Activated CD4-positive, alpha-beta T cell treated with anti-CD3 and anti-CD28 coated beads, Interleukin-2, amount 50 U/mL, for 24 hours (primary cell): ENCODE measurements at regions not wholly inside any gene's neighbourhood (a gene's known extent, or its start where the extent isn't known, plus 50 kb on each side); places are given as distances from the start of the nearest gene placed in this dataset.
"Not testable (repeated sequence)": the region's sequence is repeated elsewhere in the genome, so short reads cannot be mapped to it uniquely, and the experiment has no call there.

Experiments
- DNase-seq, 2 donors: peaks; one replicate each; pipeline ENCODE4 v3.0.0-alpha.2; 2020; ENCODE audit warnings: low read depth in 1 of 2, low spot score in 1 of 2

DNA sequence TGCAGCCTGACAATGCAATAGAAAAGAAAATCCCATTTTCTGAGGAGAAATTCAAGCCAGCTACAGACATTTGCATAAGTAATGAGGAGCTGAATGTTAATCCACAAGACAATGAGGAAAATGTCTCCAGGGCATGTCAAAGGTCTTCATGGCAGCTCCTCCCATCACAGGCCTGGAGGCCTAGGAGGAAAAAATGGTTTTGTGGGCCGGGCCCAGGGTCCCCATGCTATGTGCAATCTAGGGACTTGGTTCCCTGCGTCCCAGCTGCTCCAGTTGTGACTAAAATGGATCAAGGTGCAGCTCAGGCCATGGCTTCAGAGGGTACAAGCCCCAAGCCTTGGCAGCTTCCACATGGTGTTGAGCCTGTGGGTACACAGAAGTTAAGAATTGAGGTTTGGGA is 132.5 kb upstream of the PARD3B start:
- DNase-seq: not testable (repeated sequence)

DNA sequence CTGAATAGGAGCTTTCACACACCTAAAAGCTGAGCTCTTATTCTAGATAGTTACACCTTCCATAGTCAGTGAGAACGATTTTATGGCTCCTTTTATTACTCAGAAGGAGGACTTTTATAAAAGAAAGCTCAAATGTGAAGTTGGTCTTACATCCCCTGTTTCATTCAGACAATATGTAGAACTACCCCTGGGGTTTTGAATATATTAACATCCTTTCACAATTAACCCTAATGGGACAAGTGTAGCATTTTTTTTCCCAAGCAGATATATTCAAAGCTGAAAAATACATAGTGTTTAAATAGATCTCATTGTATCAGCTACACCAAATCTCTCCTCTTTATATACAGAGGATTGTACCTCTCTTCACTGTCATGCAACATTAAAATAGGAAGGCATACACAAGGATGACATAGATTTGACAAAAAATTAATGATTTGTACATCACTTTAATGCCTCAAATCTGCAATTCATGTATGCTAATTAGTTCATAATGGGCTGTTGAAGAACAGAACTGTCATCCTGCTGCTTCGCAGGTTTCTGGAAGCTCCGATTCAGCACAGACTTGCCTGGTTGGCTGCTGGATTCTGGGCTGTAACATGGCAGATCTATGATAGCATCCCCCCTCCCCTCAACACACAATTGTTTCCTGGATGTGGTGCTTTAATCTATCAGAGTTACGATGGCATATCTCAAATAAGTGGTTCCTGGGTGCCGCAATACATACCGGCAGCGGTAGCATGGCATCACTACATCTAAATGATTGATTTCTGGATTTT is 129.7 kb upstream of the PARD3B start:
- no peak for DNase-seq

- no peak for DNase-seq
Observed at GRCh38 chr2:204416236-204416635, 129.0 kb upstream of the PARD3B start.

GRCh38 chr2:204425821-204426220 is 119.5 kb upstream of the PARD3B start:
- DNase-seq: no peak

DNA sequence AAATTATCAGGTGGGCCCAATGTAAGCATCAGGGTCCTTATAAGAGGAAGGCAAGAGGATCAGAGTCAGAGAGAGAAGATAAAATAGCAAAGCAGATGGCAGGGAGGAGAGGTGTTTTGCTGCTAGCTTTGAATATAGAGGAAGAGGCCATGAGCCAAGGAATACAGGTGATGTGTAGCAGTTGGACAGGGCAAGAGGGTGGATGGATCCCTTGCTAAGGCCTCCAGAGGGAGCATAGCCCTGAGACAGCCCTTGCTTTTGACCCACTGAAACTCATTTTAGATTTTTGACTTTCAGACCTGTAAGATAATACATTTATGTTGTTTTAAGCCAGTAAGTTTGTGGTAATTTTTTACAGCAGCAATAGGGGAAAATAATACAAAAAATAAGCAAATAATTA is 116.6 kb upstream of the PARD3B start:
- DNase-seq: no peak

GRCh38 chr2:204431529-204431928 is 113.7 kb upstream of the PARD3B start:
- DNase-seq: no peak

GRCh38 chr2:204432196-204432595 is 113.1 kb upstream of the PARD3B start:
- no peak for DNase-seq

- DNase-seq: no peak
Observed at GRCh38 chr2:204434660-204435462, 110.4 kb upstream of the PARD3B start.

DNA sequence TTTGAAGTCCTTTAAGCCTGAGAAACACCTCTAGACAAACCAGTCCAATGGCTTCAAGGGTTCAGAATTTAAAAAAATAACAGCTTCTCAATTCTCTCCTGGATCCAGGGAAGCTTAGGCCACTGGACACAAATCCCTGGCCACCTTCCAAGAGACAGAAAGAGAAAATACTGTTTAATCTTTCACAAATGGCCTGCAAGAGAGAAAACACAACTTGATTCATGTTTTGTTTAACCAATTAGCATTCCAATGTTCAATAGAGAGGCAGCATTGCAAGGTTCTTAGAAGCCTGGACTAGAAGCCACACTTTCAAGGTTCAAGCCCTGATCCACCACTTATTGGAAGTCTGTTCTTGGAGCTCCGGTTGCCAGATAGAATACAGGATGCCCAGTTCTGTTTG is 109.0 kb upstream of the PARD3B start:
- DNase-seq: no peak

DNA sequence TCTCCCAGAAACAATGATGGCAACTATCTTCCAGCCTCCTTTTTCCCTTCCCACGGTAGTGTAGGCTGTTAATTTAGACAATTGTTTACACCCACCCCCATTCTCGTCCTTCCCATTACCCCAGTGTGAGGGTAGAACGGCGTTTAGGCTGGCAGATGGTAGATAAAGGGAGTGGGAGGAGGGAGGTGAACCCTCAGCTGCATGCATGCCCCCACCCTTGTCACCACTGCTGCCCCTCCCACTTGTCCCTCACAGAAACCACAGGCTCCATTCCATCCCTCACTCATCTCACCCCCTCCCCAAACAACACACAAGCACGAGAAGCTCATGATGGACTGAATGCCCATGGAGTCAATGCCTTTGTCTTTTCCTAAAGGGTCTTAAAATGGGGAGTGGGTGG is 107.9 kb upstream of the PARD3B start:
- DNase-seq: no peak

DNA sequence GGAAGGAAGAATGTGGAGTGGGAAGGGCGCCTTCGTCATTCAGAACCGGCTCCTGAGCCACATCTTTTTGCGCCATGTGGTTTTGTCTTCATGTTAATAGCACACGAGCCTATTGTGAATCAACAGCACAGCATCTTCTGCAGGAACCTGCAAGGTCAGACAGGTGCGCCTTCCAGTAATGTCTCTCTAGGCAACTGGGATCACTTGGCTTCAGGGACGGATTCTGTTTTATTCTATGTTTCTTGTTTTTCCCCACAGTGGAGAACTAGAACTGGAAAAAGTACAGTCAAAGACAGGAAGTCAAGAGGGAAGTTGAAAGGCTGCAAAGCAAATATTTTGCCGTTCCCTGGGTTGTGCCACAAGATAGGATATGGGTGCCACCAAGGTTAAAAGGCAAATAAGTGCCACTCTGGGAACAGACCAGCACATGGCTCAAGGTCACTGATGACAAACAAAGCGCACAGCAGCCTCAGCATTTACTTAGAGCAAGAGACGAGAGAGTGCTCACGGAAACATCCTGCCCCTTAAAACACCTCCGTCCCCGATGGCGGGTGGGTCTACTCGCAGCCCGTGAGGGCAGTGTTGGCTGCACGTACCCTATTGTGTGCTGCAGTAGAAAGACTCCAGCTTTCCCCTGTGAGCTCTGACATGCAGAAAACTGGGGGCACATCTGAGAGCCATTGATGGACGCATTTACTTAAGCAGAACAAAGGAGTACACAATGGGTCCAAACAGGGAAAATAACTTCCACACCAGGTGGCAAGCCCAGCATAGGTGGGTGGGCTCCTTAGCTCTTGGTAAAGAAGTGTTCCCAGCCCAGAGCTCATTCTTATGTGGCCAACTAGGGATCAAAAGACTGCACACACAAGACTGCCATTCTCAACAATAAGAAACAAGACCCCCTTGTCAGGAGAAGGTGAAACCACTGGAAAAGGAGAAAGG is 107.2 kb upstream of the PARD3B start:
- DNase-seq: no peak

GRCh38 chr2:204441316-204441715 is 104.0 kb upstream of the PARD3B start:
- DNase-seq: no peak

GRCh38 chr2:204445149-204445548 is 100.1 kb upstream of the PARD3B start:
- DNase-seq: no peak

- DNase-seq: no peak
Observed at GRCh38 chr2:204447722-204448121, 97.6 kb upstream of the PARD3B start.

- no peak for DNase-seq
Observed at GRCh38 chr2:204449977-204450376, 95.3 kb upstream of the PARD3B start.

GRCh38 chr2:204451766-204452165 is 93.5 kb upstream of the PARD3B start:
- no peak for DNase-seq

- no peak for DNase-seq
Observed at GRCh38 chr2:204452464-204453023, 92.7 kb upstream of the PARD3B start.

GRCh38 chr2:204453730-204454167 is 91.5 kb upstream of the PARD3B start:
- no peak for DNase-seq

DNA sequence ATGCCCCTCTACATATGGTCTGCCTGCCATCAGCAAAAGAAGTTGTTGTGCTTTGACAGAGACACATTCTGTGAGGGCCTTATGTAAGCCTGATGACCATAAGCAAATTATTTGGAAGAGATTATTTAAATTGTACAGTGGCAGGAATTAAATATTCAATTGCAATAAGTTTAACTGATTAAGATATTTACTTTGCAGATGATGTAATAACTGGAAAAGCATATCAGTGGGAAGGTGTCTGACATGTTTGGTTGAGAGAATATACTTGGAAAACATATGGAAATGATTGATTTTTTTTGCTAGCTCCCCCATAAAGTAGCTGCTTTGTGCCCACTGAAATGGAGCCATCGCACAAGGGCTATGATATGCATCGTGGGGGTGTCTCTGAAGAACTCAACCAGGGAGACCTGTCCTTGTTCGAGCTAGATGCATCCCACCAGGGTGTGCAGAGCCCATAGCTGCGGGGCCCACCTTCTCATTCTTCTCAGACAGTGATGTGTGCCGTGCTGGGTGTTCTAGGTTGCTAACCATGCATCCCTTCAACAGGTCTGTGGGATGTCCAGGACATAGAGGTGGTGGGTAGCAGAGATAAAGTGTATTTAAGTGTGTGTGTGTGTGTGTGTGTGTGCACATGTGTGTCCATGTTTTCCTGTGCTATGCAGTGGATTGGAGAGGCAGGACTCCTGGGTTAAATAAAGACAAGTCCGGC is 90.4 kb upstream of the PARD3B start:
- DNase-seq: no peak

DNA sequence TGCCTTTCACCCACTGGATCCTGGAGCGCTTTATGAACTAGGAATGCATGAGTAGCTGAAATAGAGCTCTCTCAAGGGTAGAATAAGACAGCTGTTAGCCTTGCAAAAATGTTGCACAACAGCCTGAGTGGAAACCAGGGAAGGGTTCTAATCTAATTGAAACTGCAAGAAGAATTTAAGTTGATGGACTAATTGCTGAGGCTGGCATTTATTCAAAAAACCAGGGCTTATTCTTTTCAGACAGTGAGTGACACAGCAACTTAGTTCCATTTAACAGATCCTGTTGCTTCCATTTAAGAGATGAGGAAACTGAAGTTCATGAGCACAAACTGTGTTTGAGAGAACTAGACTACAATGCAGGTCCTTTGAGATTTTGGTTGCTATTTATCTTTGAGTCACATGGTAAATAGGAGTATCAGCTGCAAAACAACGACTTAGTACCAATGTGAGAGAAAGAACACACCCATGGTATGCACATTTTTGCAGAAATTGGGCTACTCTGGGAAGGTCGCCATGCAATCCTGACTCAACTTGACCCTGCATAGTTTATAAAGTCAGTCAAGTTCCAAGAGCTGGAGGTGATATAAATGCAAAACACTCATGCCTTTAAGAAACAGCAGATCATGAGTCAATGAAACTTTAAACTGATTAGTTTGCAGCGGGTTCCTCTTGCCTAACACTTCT is 76.4 kb upstream of the PARD3B start:
- no peak for DNase-seq
